HEK293T (cell line): ENCODE measurements at regions not wholly inside any gene's neighbourhood (a gene's known extent, or its start where the extent isn't known, plus 50 kb on each side); places are given as distances from the start of the nearest gene placed in this dataset.

Source experiments
- ARNT ChIP-seq: fragments of 450-650 bp; IDR thresholded peaks from 2 replicates; pipeline ENCODE4 v1.6.1; 2017; ENCODE audit warnings: mild to moderate bottlenecking
- BHLHE40 ChIP-seq: fragments of 450-650 bp; IDR thresholded peaks from 2 replicates; pipeline ENCODE4 v1.6.1; 2016; ENCODE audit warnings: mild to moderate bottlenecking, moderate library complexity, borderline replicate concordance
- ELF4 ChIP-seq: fragments of 450-650 bp; IDR thresholded peaks from 2 replicates; pipeline ENCODE4 v1.6.1; 2017; ENCODE audit warnings: antibody characterized with exemption
- FOXK2 ChIP-seq: fragments of 450-650 bp; IDR thresholded peaks from 2 replicates; pipeline ENCODE4 v1.6.1; 2016; ENCODE audit warnings: mild to moderate bottlenecking
- L3MBTL2 ChIP-seq: fragments of 450-650 bp; conservative IDR thresholded peaks from 2 replicates; pipeline ENCODE4 v1.6.1; 2016; ENCODE audit warnings: mild to moderate bottlenecking
- NFRKB ChIP-seq: fragments of 450-650 bp; IDR thresholded peaks from 2 replicates; pipeline ENCODE4 v1.6.1; 2016; ENCODE audit warnings: mild to moderate bottlenecking, moderate library complexity
- SP1 ChIP-seq: fragments of 450-650 bp; IDR thresholded peaks from 2 replicates; pipeline ENCODE4 v1.6.1; 2017
- SUZ12 ChIP-seq: fragments of 450-650 bp; IDR thresholded peaks from 2 replicates; pipeline ENCODE4 v1.6.1; 2016; ENCODE audit warnings: mild to moderate bottlenecking
- ZNF384 ChIP-seq: fragments of 450-650 bp; IDR thresholded peaks from 2 replicates; pipeline ENCODE4 v1.6.1; 2016
- TF ChIP-seq, protein P1 (sequence below): fragments of 450-650 bp; IDR thresholded peaks from 2 replicates; pipeline ENCODE4 v1.6.1; 2016

DNA sequence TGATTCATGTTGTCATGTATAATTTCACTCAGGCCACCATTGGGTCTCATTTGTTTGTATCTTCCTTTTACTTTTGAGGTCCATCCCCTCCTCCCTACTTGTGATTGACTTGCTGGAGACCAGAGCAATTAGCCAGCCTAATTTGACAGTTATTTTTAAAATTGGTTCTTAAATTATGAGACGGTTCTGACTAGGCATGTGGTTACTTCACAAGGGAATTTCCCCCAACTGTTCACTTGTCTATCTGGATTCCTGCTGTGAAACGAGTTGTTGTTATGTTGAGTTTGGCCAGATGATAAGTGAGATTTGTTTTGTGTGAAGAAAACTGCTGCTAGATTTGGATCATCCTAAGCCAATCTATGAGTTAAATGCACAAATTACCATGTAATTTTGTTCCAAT is 359.1 kb downstream of the BARHL2 start:
- no peak for TF ChIP-seq SP1
- TF ChIP-seq ELF4, result no peak
- TF ChIP-seq L3MBTL2, result no peak
- TF ChIP-seq ZNF384, result no peak
- no peak for TF ChIP-seq FOXK2
- no peak for TF ChIP-seq SUZ12
- TF ChIP-seq, protein P1, sequence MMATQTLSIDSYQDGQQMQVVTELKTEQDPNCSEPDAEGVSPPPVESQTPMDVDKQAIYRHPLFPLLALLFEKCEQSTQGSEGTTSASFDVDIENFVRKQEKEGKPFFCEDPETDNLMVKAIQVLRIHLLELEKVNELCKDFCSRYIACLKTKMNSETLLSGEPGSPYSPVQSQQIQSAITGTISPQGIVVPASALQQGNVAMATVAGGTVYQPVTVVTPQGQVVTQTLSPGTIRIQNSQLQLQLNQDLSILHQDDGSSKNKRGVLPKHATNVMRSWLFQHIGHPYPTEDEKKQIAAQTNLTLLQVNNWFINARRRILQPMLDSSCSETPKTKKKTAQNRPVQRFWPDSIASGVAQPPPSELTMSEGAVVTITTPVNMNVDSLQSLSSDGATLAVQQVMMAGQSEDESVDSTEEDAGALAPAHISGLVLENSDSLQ, result no peak
- TF ChIP-seq BHLHE40, result no peak
- TF ChIP-seq NFRKB, result no peak
- no peak for TF ChIP-seq ARNT
